GM12865 (cell line): ENCODE measurements at regions not wholly inside any gene's neighbourhood (a gene's known extent, or its start where the extent isn't known, plus 50 kb on each side); places are given as distances from the start of the nearest gene placed in this dataset.

Experiments
- DNase-seq: peaks from one replicate; pipeline ENCODE4 v3.0.0; 2010; ENCODE audit warnings: low read depth
- H3K4me3 ChIP-seq: 2 replicates; pipeline ENCODE4 v1.5.1; 2011; ENCODE audit warnings: mild to moderate bottlenecking, low read depth, low read length, control low read depth
- TF ChIP-seq, protein P1 (sequence below): IDR thresholded peaks from 2 replicates; pipeline ENCODE4 v1.5.1; 2011; ENCODE audit warnings: low read length, control low read depth, low read depth, inconsistent platforms; ENCODE audit not compliant: insufficient read depth; ENCODE audit errors: missing control alignments

GRCh38 chr18:64276311-64277090 lies 127.6 kb upstream of the LINC00305 start:
- TF ChIP-seq, protein P1, sequence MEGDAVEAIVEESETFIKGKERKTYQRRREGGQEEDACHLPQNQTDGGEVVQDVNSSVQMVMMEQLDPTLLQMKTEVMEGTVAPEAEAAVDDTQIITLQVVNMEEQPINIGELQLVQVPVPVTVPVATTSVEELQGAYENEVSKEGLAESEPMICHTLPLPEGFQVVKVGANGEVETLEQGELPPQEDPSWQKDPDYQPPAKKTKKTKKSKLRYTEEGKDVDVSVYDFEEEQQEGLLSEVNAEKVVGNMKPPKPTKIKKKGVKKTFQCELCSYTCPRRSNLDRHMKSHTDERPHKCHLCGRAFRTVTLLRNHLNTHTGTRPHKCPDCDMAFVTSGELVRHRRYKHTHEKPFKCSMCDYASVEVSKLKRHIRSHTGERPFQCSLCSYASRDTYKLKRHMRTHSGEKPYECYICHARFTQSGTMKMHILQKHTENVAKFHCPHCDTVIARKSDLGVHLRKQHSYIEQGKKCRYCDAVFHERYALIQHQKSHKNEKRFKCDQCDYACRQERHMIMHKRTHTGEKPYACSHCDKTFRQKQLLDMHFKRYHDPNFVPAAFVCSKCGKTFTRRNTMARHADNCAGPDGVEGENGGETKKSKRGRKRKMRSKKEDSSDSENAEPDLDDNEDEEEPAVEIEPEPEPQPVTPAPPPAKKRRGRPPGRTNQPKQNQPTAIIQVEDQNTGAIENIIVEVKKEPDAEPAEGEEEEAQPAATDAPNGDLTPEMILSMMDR, result no peak
- DNase-seq, result no peak
- H3K4me3 ChIP-seq, result no peak overlapping the region

- no peak for DNase-seq
- no peak overlapping the region for H3K4me3 ChIP-seq
- TF ChIP-seq, protein P1, result no peak
These were observed 126.9 kb upstream of the LINC00305 start for GRCh38 chr18:64275593-64276300.

DNA sequence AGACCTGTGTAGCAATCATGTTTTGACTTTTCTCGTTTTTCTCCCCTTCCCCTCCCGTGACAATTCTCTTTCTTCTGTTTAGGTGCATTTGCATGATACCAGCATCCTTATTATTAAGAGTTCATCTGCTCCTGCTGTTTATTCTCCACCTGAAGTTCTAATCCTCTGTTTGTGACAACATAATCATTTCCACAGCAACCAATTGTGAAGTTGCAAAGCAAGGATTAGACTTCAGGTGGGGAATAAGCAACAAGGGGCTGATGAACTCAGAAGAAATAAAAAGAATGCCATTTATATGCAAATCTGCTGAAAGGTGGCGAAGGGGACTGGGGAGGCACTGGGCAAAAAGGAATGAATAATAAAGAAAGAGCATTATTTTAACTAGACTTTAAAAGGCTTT lies 124.8 kb upstream of the LINC00305 start:
- TF ChIP-seq, protein P1, result no peak
- no peak overlapping the region for H3K4me3 ChIP-seq
- DNase-seq, result no peak

DNA sequence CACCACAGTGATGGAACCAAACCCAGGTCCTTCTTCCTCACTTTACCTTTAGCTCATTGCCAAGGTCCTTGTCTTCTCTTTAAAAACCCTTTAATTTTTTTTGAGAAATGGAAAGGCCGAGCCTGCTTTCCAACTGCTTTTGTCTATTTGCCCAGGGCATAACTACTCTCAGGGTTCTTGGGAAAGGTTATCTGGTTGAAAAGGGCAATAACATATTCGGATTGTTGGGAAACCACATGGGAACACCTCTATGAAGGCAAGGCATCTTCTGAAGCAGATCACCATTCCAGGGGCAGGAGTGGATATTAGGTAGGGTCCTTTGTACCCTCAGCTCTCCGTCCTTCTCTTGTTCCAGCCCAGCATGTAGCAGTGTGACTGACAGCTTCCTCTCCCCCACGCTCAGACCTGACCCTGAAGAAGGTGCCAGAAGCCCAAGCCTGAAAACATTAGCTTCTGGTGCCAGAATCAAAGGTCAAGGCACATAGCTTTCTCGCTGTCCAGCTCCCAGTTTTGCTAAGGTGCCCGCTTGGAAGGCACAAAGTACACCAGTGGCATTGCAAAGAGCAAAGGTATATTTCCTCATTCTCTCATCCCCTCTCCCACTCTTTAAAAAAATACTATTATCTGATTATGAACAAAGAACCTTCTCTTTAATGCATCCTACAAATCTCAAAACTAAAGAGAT lies 123.2 kb upstream of the LINC00305 start:
- TF ChIP-seq, protein P1, result no peak
- H3K4me3 ChIP-seq, result no peak overlapping the region
- DNase-seq, result no peak

DNA sequence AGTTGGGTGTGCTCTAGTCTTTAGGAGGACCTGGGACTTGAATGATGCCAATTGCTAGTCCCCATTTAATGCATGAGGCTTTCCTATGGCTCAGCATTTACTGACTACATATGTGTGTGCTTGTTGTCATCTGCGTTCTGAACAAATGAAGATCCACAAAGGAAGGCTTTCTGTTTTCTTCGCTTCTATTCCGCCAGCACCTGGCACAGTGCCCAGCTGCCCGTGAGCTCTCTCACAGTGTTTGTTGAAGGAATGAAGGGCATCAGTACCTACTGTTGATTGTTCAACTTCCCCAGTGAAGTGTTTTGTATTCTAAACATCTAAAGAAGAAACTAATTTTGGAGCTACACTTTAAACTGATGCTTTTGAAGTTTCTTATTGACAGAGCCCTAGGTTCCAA lies 122.4 kb upstream of the LINC00305 start:
- TF ChIP-seq, protein P1, result no peak
- H3K4me3 ChIP-seq, result no peak overlapping the region
- DNase-seq, result no peak

- H3K4me3 ChIP-seq, result no peak overlapping the region
- no peak for DNase-seq
- TF ChIP-seq, protein P1, result no peak
These were observed 121.7 kb upstream of the LINC00305 start for GRCh38 chr18:64270608-64271007.
